ENCODE measurements at regions not wholly inside any gene's neighbourhood (a gene's known extent, or its start where the extent isn't known, plus 50 kb on each side); places are given as distances from the start of the nearest gene placed in this dataset.
A peak's percentile ranks its signal among the peaks of the same experiment; 100 is the strongest.

- POLR2A ChIA-PET (ENCODE audit: partially characterized antibody): no interaction called here
- 90% methylated on average over 9 of the region's 9 CpGs; no CpG with 5 or more reads in 1 of the 2 experiments for WGBS, 2 experiments (ENCODE audit: extremely low coverage in 1 of 2, insufficient coverage in 1 of 2, insufficient read length in 1 of 2, insufficient replicate concordance in 2 of 2, low coverage in 1 of 2, low lambda C conversion rate in 2 of 2, missing lambda C conversion rate in 1 of 2)
Measured at GRCh38 chr12:38141861-38142260, 174.7 kb upstream of the ALG10B start.

More at GRCh38 chr12:38141861-38142260, 174.7 kb upstream of the ALG10B start:
- Histone ChIP-seq H3K23ac (ENCODE audit: insufficient read length) (no peak overlapping the region), H3K14ac (ENCODE audit: insufficient read length) (no peak overlapping the region), H3K4ac (replicated peaks; ENCODE audit: insufficient read length, low read depth, low read length) (no peak overlapping the region), H2BK12ac (ENCODE audit: low read depth, low read length) (no peak overlapping the region), H3K18ac (ENCODE audit: extremely low read depth, low read length) (no peak overlapping the region), H2BK120ac (replicated peaks; ENCODE audit: low read depth, low read length) (no peak overlapping the region), H3K9me3 (ENCODE audit: insufficient read depth in 2 of 2, low read depth in 1 of 2, low read length in 1 of 2) (peaks cover 29 to 83% of the 10 kb centered on the region in 2 experiments), H2BK20ac (ENCODE audit: low read length) (no peak overlapping the region), H3K9ac (replicated peaks in 1 of 4; ENCODE audit: extremely low read depth in 1 of 4, low read depth in 3 of 4, low read length in 3 of 4) (no peak overlapping the region), H3K23me2 (ENCODE audit: low read depth, low read length) (no peaks in the 10 kb centered on the region), H3K4me3 (ENCODE audit: extremely low read depth in 1 of 4, insufficient read depth in 2 of 4, low read depth in 3 of 4, low read length in 4 of 4) (no peak overlapping the region), H3K56ac (replicated peaks; ENCODE audit: insufficient read length, low read depth, low read length) (no peak overlapping the region), H2BK5ac (ENCODE audit: low read depth, low read length) (no peak overlapping the region), H3K79me1 (ENCODE audit: low read depth, low read length) (no peaks in the 10 kb centered on the region), H2AK5ac (ENCODE audit: low read depth, low read length) (no peak overlapping the region), H4K20me1 (replicated peaks in 1 of 2; ENCODE audit: control insufficient read depth in 1 of 2, insufficient read depth in 2 of 2, low read length in 2 of 2) (no peaks in the 10 kb centered on the region), H4K5ac (ENCODE audit: insufficient read length, low read depth, low read length) (no peak overlapping the region), H4K91ac (replicated peaks; ENCODE audit: insufficient read length, low read length) (no peak overlapping the region), H3K4me1 (replicated peaks in 1 of 4; ENCODE audit: control insufficient read depth in 3 of 4, insufficient read depth in 4 of 4, low read length in 3 of 4) (no peaks in the 10 kb centered on the region), H3K4me2 (ENCODE audit: insufficient read depth in 1 of 2, low read depth in 2 of 2, low read length in 2 of 2) (no peak overlapping the region), H3K27me3 (replicated peaks in 1 of 4; ENCODE audit: control insufficient read depth in 3 of 4, extremely low read depth in 1 of 4, insufficient read depth in 3 of 4, low read length in 3 of 4) (no peaks in the 10 kb centered on the region), H4K8ac (ENCODE audit: extremely low read depth, insufficient read depth, low read length) (no peak overlapping the region), H3K79me2 (ENCODE audit: control insufficient read depth in 1 of 2, insufficient read depth in 2 of 2, low read length in 2 of 2) (no peaks in the 10 kb centered on the region), H2BK15ac (ENCODE audit: low read length) (no peak overlapping the region), H3K36me3 (ENCODE audit: control insufficient read depth in 2 of 4, insufficient read depth in 4 of 4, low read length in 3 of 4) (no peaks in the 10 kb centered on the region), H2AFZ (ENCODE audit: low read length) (no peak overlapping the region), H3K27ac (ENCODE audit: low read depth, low read length) (no peak overlapping the region)
- TF ChIP-seq EZH2 (IDR thresholded peaks at IDR 0.05; ENCODE audit: low read depth, low read length, severe bottlenecking) (no peak), HDAC6 (IDR thresholded peaks at IDR 0.05; ENCODE audit: low read depth, low read length) (no peak), PHF8 (conservative IDR thresholded peaks at IDR 0.05; ENCODE audit: low read depth, low read length) (no peak), ASH2L (IDR thresholded peaks at IDR 0.05; ENCODE audit: low read length) (no peak), TAF1 (IDR thresholded peaks at IDR 0.05; ENCODE audit: low read depth, low read length) (no peak), USF2 (IDR thresholded peaks at IDR 0.05; ENCODE audit: low read length) (no peak), CHD2 (IDR thresholded peaks at IDR 0.05; ENCODE audit: low read length) (no peak), TEAD4 (IDR thresholded peaks at IDR 0.05; ENCODE audit: low read depth, low read length) (no peak), SIX5 (IDR thresholded peaks at IDR 0.05; ENCODE audit: low read depth, low read length) (no peak), SP4 (IDR thresholded peaks at IDR 0.05; ENCODE audit: low read length) (no peak), MAFK (IDR thresholded peaks at IDR 0.05; ENCODE audit: low read depth, low read length) (no peak), CEBPB (IDR thresholded peaks at IDR 0.05; ENCODE audit: low read depth, low read length) (no peak), BRCA1 (IDR thresholded peaks at IDR 0.05; ENCODE audit: low read depth, low read length) (no peak), EP300 (IDR thresholded peaks at IDR 0.05; ENCODE audit: borderline replicate concordance in 1 of 2, low read depth in 2 of 2, low read length in 2 of 2) (no peak), NANOG (IDR thresholded peaks at IDR 0.05; ENCODE audit: insufficient read depth, low read depth, low read length, poor library complexity, severe bottlenecking) (no peak)
- peak; percentile 99 for FAIRE-seq
- CTCF ChIA-PET (ENCODE audit: partially characterized antibody): interaction anchor here (0.7 to 0.8 kb wide), 2 partner anchors 11 to 192 kb away, joined by 3 read pairs; no protein-coding TSS in a partner anchor
- DNase-seq (ENCODE audit: low read depth in 1 of 2, low spot score in 2 of 2): no peak
